Calu3 (cell line): ENCODE measurements at regions not wholly inside any gene's neighbourhood (a gene's known extent, or its start where the extent isn't known, plus 50 kb on each side); places are given as distances from the start of the nearest gene placed in this dataset.

Source experiments
- BruUV-seq: library from RNA; stranded (reverse); fragments of 400-500 nt; replicated peaks from 2 replicates; lab custom pipeline; 2021; lab: Mats Ljungman, UMichigan
- CTCF ChIA-PET: fragments of 300-600 bp; sonication (Branson Sonifier 250); formaldehyde crosslinking; loops from one replicate; lab custom pipeline; 2022; ENCODE audit warnings: antibody characterized with exemption; lab: Charles Lee
- DNase-seq: peaks from one replicate; pipeline ENCODE4 v3.0.0; 2022
- H3K27ac Mint-ChIP-seq: one replicate; pipeline ENCODE4 v1.8.0; 2022; ENCODE audit warnings: mixed read lengths; ENCODE audit not compliant: unreplicated experiment
- H3K27me3 Mint-ChIP-seq: one replicate; pipeline ENCODE4 v1.8.0; 2022; ENCODE audit warnings: mixed read lengths; ENCODE audit not compliant: unreplicated experiment
- H3K36me3 Mint-ChIP-seq: one replicate; pipeline ENCODE4 v1.8.0; 2022; ENCODE audit warnings: mild to moderate bottlenecking, moderate library complexity, mixed read lengths; ENCODE audit not compliant: insufficient read depth, unreplicated experiment
- H3K4me1 Mint-ChIP-seq: one replicate; pipeline ENCODE4 v1.8.0; 2022; ENCODE audit warnings: mild to moderate bottlenecking, low read depth, mixed read lengths; ENCODE audit not compliant: unreplicated experiment
- H3K4me3 Mint-ChIP-seq: one replicate; pipeline ENCODE4 v1.8.0; 2022; ENCODE audit warnings: mild to moderate bottlenecking, low read depth, moderate library complexity, mixed read lengths; ENCODE audit not compliant: unreplicated experiment
- H3K9me3 Mint-ChIP-seq: one replicate; pipeline ENCODE4 v1.8.0; 2022; ENCODE audit warnings: low read depth, mixed read lengths; ENCODE audit not compliant: unreplicated experiment
- CTCF ChIP-seq: fragments of 200-600 bp; IDR thresholded peaks from one replicate; pipeline ENCODE4 v1.8.0; 2022; ENCODE audit warnings: antibody characterized with exemption; ENCODE audit not compliant: unreplicated experiment
- intact Hi-C: fragments of 100-400 bp; cut with micrococcal nuclease; formaldehyde crosslinking; loops from one replicate; pipeline ENCODE4 v1.10.0; 2022; ENCODE audit not compliant: unreplicated experiment

GRCh38 chr2:7289697-7290096, 372.5 kb downstream of the RNF144A start:
- CTCF ChIA-PET = no interaction called here

GRCh38 chr2:7292154-7292691, 375.0 kb downstream of the RNF144A start:
- no peak overlapping the region for H3K4me3 Mint-ChIP-seq
- H3K36me3 Mint-ChIP-seq = no peaks in the 10 kb centered on the region
- intact Hi-C loops = no loop called here
- DNase-seq = no peak
- no peaks in the 10 kb centered on the region for H3K9me3 Mint-ChIP-seq
- no peak for TF ChIP-seq CTCF
- H3K4me1 Mint-ChIP-seq = no peaks in the 10 kb centered on the region
- CTCF ChIA-PET = no interaction called here
- BruUV-seq = no TSS peak
- no peak overlapping the region for H3K27ac Mint-ChIP-seq
- no peaks in the 10 kb centered on the region for H3K27me3 Mint-ChIP-seq

More at GRCh38 chr2:7289697-7290096, 372.5 kb downstream of the RNF144A start:
- Mint-ChIP-seq H3K9me3 (no peaks in the 10 kb centered on the region), H3K4me1 (no peaks in the 10 kb centered on the region), H3K36me3 (no peaks in the 10 kb centered on the region), H3K27ac (no peak overlapping the region), H3K4me3 (no peak overlapping the region), H3K27me3 (no peaks in the 10 kb centered on the region)
- no peak for TF ChIP-seq CTCF
- intact Hi-C loops = no loop called here
- DNase-seq = no peak
- no TSS peak for BruUV-seq

GRCh38 chr2:7309582-7309981, 392.4 kb downstream of the RNF144A start:
- Mint-ChIP-seq H3K27me3 (no peaks in the 10 kb centered on the region), H3K36me3 (no peaks in the 10 kb centered on the region), H3K4me1 (no peaks in the 10 kb centered on the region), H3K4me3 (no peak overlapping the region), H3K27ac (no peak overlapping the region), H3K9me3 (peaks cover 3% of the 10 kb centered on the region)
- CTCF ChIA-PET = no interaction called here
- no peak for TF ChIP-seq CTCF
- intact Hi-C loops = no loop called here
- DNase-seq = no peak
- no TSS peak for BruUV-seq

GRCh38 chr2:7324706-7325105, 407.5 kb downstream of the RNF144A start:
- Mint-ChIP-seq H3K4me3 (no peak overlapping the region), H3K9me3 (no peaks in the 10 kb centered on the region), H3K36me3 (no peaks in the 10 kb centered on the region), H3K27me3 (peaks cover 16% of the 10 kb centered on the region), H3K4me1 (no peaks in the 10 kb centered on the region), H3K27ac (no peak overlapping the region)
- DNase-seq = no peak
- CTCF ChIA-PET = no interaction called here
- intact Hi-C loops = no loop called here
- no TSS peak for BruUV-seq
- no peak for TF ChIP-seq CTCF
